ENCODE measurements at regions not wholly inside any gene's neighbourhood (a gene's known extent, or its start where the extent isn't known, plus 50 kb on each side); places are given as distances from the start of the nearest gene placed in this dataset.
"Not testable (repeated sequence)": the region's sequence is repeated elsewhere in the genome, so short reads cannot be mapped to it uniquely, and the experiment has no call there.

- ATAC-seq (no peak), DNase-seq (no peak)
- intact Hi-C loops (cut with DNase I; ENCODE audit: low total_unique reads) = no loop called here
- H3K4me1 ChIP-seq = no peaks in the 10 kb centered on the region
- H3K9me3 ChIP-seq = no peaks in the 10 kb centered on the region
- H3K27ac ChIP-seq = no peak overlapping the region
- H3K4me3 ChIP-seq = no peak overlapping the region
- H3K27me3 ChIP-seq = no peaks in the 10 kb centered on the region
- no peak for TF ChIP-seq POLR2A (IDR thresholded peaks at IDR 0.05)
- in situ Hi-C loops (cut with MboI; ENCODE audit: low sequenced_read_pairs in 4 of 4) = no loop called here
- no peaks in the 10 kb centered on the region for H3K36me3 ChIP-seq
These were observed 153.4 kb downstream of the SOX1 start for GRCh38 chr13:112220296-112220875.

- no peaks in the 10 kb centered on the region for H3K9me3 ChIP-seq
- intact Hi-C loops (cut with DNase I; ENCODE audit: low total_unique reads) (no loop called here), in situ Hi-C loops (cut with MboI; ENCODE audit: low sequenced_read_pairs in 4 of 4) (no loop called here)
- no peaks in the 10 kb centered on the region for H3K27me3 ChIP-seq
- no peak overlapping the region for H3K4me3 ChIP-seq
- H3K36me3 ChIP-seq = no peaks in the 10 kb centered on the region
- H3K27ac ChIP-seq = no peak overlapping the region
- DNase-seq (no peak), ATAC-seq (no peak)
- no peaks in the 10 kb centered on the region for H3K4me1 ChIP-seq
- no peak for TF ChIP-seq POLR2A (IDR thresholded peaks at IDR 0.05)
- TF ChIP-seq, protein P1, sequence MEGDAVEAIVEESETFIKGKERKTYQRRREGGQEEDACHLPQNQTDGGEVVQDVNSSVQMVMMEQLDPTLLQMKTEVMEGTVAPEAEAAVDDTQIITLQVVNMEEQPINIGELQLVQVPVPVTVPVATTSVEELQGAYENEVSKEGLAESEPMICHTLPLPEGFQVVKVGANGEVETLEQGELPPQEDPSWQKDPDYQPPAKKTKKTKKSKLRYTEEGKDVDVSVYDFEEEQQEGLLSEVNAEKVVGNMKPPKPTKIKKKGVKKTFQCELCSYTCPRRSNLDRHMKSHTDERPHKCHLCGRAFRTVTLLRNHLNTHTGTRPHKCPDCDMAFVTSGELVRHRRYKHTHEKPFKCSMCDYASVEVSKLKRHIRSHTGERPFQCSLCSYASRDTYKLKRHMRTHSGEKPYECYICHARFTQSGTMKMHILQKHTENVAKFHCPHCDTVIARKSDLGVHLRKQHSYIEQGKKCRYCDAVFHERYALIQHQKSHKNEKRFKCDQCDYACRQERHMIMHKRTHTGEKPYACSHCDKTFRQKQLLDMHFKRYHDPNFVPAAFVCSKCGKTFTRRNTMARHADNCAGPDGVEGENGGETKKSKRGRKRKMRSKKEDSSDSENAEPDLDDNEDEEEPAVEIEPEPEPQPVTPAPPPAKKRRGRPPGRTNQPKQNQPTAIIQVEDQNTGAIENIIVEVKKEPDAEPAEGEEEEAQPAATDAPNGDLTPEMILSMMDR (IDR thresholded peaks at IDR 0.05 in 4 of 5, conservative IDR thresholded peaks at IDR 0.05 in 1 of 5) = no peak
These were observed 154.0 kb downstream of the SOX1 start for GRCh38 chr13:112220925-112221324.

GRCh38 chr13:112222971-112223370 lies 153.2 kb upstream of the SPACA7 start:
- intact Hi-C loops (cut with DNase I; ENCODE audit: low total_unique reads) = no loop called here

GRCh38 chr13:112223929-112224328 lies 152.2 kb upstream of the SPACA7 start:
- H3K4me1 ChIP-seq; H3K27me3 ChIP-seq; intact Hi-C loops (cut with DNase I; ENCODE audit: low total_unique reads); H3K9me3 ChIP-seq; ATAC-seq; in situ Hi-C loops (cut with MboI; ENCODE audit: low sequenced_read_pairs in 4 of 4); H3K4me3 ChIP-seq; H3K36me3 ChIP-seq; H3K27ac ChIP-seq; DNase-seq: not testable (repeated sequence)

More at GRCh38 chr13:112222971-112223370, 153.2 kb upstream of the SPACA7 start:
- Histone ChIP-seq H3K36me3 (no peaks in the 10 kb centered on the region), H3K4me1 (no peaks in the 10 kb centered on the region), H3K27ac (no peak overlapping the region), H3K4me3 (no peak overlapping the region), H3K27me3 (no peaks in the 10 kb centered on the region), H3K9me3 (no peaks in the 10 kb centered on the region)
- no peak for TF ChIP-seq POLR2A (IDR thresholded peaks at IDR 0.05)
- TF ChIP-seq, protein P1 (IDR thresholded peaks at IDR 0.05 in 4 of 5, conservative IDR thresholded peaks at IDR 0.05 in 1 of 5) = no peak
- ATAC-seq (no peak), DNase-seq (no peak)
- in situ Hi-C loops (cut with MboI; ENCODE audit: low sequenced_read_pairs in 4 of 4) = no loop called here

DNA sequence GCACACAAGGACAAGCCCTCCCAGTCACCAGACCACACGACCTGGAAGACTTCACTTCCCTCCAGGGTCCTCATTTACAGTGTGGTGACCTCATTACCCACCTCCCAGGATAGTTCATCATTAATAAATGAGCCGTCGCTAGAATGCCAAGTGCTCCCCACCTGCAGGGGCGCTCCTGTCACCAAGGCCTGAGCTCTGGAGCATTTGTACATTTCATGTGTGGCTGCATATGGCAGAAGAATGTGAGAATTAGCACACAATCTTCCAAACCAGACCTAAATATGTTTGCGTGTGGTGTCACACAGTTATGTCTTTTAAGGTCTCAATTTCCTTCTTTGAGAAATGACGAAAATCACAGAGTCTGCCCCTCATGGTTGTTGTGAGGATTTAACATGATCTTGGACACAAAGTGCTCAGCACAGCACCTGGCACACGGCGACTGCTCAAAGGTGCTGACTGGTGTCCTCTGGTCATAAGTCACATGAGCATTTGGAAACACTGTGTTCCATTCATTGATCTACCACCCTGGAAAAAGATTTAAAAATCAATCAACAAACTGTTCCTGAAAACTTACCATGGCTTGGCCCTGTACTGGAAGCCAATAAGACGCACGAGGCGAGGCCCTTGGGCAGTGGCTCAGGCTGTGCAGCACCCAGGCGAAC lies 150.6 kb upstream of the SPACA7 start:
- H3K4me3 ChIP-seq = no peak overlapping the region
- TF ChIP-seq, protein P1 (IDR thresholded peaks at IDR 0.05 in 4 of 5, conservative IDR thresholded peaks at IDR 0.05 in 1 of 5) = no peak
- TF ChIP-seq POLR2A (IDR thresholded peaks at IDR 0.05) = no peak
- H3K9me3 ChIP-seq = no peaks in the 10 kb centered on the region
- no peak for DNase-seq
- ATAC-seq = no peak
- no peaks in the 10 kb centered on the region for H3K27me3 ChIP-seq
- in situ Hi-C loops (cut with MboI; ENCODE audit: low sequenced_read_pairs in 4 of 4) = no loop called here
- no peak overlapping the region for H3K27ac ChIP-seq
- no peaks in the 10 kb centered on the region for H3K36me3 ChIP-seq
- no peaks in the 10 kb centered on the region for H3K4me1 ChIP-seq
- intact Hi-C loops (cut with DNase I; ENCODE audit: low total_unique reads) = no loop called here
